IMR-90 (cell line): ENCODE measurements at regions not wholly inside any gene's neighbourhood (a gene's known extent, or its start where the extent isn't known, plus 50 kb on each side); places are given as distances from the start of the nearest gene placed in this dataset.

ENCODE experiments used
- ATAC-seq: fragments of 200-7000 bp; cut with Tn5 transposase; 2 replicates; pipeline ENCODE4 v1.9.1; 2020; ENCODE audit warnings: low read depth, mild to moderate bottlenecking, moderate library complexity
- BruUV-seq: library from RNA; stranded (reverse); fragments of 400-500 nt; replicated peaks from 2 replicates; lab custom pipeline; 2021; lab: Mats Ljungman, UMichigan
- CTCF ChIA-PET: fragments of 300-600 bp; formaldehyde crosslinking; extraction: SDS; loops from one replicate; lab custom pipeline; 2021; ENCODE audit warnings: antibody characterized with exemption; lab: Yijun Ruan, JAX
- POLR2A ChIA-PET: fragments of 300-600 bp; sonication (Branson Sonifier 250); formaldehyde crosslinking; loops from one replicate; lab custom pipeline; 2022; ENCODE audit warnings: antibody characterized with exemption; ENCODE audit not compliant: unreplicated experiment; lab: Charles Lee
- DNase-seq: peaks from one replicate; pipeline ENCODE4 v3.0.0; 2013
- H2AFZ ChIP-seq: replicated peaks from 2 replicates; pipeline ENCODE3; 2013; ENCODE audit warnings: low read length, mild to moderate bottlenecking; ENCODE audit not compliant: poor library complexity
- H2AK5ac ChIP-seq: 2 replicates; pipeline ENCODE4 v1.6.1; 2013; ENCODE audit warnings: low read depth, low read length, inconsistent platforms
- H2AK9ac ChIP-seq: replicated peaks from 2 replicates; pipeline ENCODE3; 2013; ENCODE audit warnings: mild to moderate bottlenecking, low read depth, low read length, moderate library complexity; ENCODE audit not compliant: poor library complexity
- H2BK120ac ChIP-seq: 2 replicates; pipeline ENCODE4 v1.6.1; 2013; ENCODE audit warnings: low read depth, low read length, inconsistent platforms
- H2BK15ac ChIP-seq: 3 replicates; pipeline ENCODE4 v1.6.1; 2013; ENCODE audit warnings: low read depth, low read length, inconsistent platforms
- H2BK20ac ChIP-seq: 2 replicates; pipeline ENCODE4 v1.6.1; 2013; ENCODE audit warnings: low read depth, mild to moderate bottlenecking, inconsistent platforms, low read length, moderate library complexity
- H2BK5ac ChIP-seq: 2 replicates; pipeline ENCODE4 v1.6.1; 2013; ENCODE audit warnings: mild to moderate bottlenecking, low read depth, low read length, inconsistent platforms; ENCODE audit not compliant: poor library complexity, severe bottlenecking
- H3K14ac ChIP-seq: replicated peaks from 2 replicates; pipeline ENCODE4 v1.6.1; 2013; ENCODE audit warnings: low read depth, low read length, inconsistent platforms
- H3K18ac ChIP-seq: 2 replicates; pipeline ENCODE4 v1.6.1; 2013; ENCODE audit warnings: low read depth, low read length, control low read depth
- H3K23ac ChIP-seq: 2 replicates; pipeline ENCODE4 v1.6.1; 2013; ENCODE audit warnings: low read depth, low read length, inconsistent platforms
- H3K27ac ChIP-seq: 2 replicates; pipeline ENCODE4 v1.5.1; 2013; ENCODE audit warnings: mild to moderate bottlenecking, control low read depth, low read length; ENCODE audit not compliant: insufficient read depth
- H3K27me3 ChIP-seq: 2 replicates; pipeline ENCODE4 v1.6.1; 2013; ENCODE audit warnings: low read length; ENCODE audit not compliant: control insufficient read depth, insufficient read depth
- H3K36me3 ChIP-seq: 2 replicates; pipeline ENCODE4 v1.6.1; 2013; ENCODE audit warnings: low read length, mixed read lengths; ENCODE audit not compliant: control insufficient read depth, insufficient read depth
- H3K4ac ChIP-seq: 2 replicates; pipeline ENCODE4 v1.6.1; 2013; ENCODE audit warnings: low read depth, low read length, inconsistent platforms
- H3K4me1 ChIP-seq: 2 replicates; pipeline ENCODE4 v1.6.1; 2013; ENCODE audit warnings: low read length, mixed read lengths; ENCODE audit not compliant: control insufficient read depth, insufficient read depth
- H3K4me2 ChIP-seq: 2 replicates; pipeline ENCODE4 v1.6.1; 2013; ENCODE audit warnings: low read depth, mild to moderate bottlenecking, control low read depth, low read length, moderate library complexity
- H3K4me3 ChIP-seq: 2 replicates; pipeline ENCODE4 v1.5.1; 2013; ENCODE audit warnings: low read depth, mild to moderate bottlenecking, control low read depth, low read length, moderate library complexity; ENCODE audit not compliant: insufficient read depth
- H3K56ac ChIP-seq: 2 replicates; pipeline ENCODE4 v1.6.1; 2013; ENCODE audit warnings: low read length, inconsistent platforms; ENCODE audit not compliant: insufficient read depth; ENCODE audit errors: extremely low read depth
- H3K79me1 ChIP-seq, 2 experiments: 2 replicates each; pipeline ENCODE4 v1.6.1; 2013; ENCODE audit warnings: low read length in 2 of 2, inconsistent platforms in 1 of 2, low read depth in 1 of 2
- H3K9ac ChIP-seq: 2 replicates; pipeline ENCODE4 v1.6.1; 2013; ENCODE audit warnings: low read depth, low read length, control low read depth
- H3K9me1 ChIP-seq: 2 replicates; pipeline ENCODE4 v1.6.1; 2013; ENCODE audit warnings: low read length, inconsistent platforms; ENCODE audit not compliant: insufficient read depth
- H3K9me3 ChIP-seq: 2 replicates; pipeline ENCODE4 v1.6.1; 2013; ENCODE audit warnings: low read length; ENCODE audit not compliant: control insufficient read depth, insufficient read depth
- H4K20me1 ChIP-seq: 2 replicates; pipeline ENCODE4 v1.6.1; 2013; ENCODE audit warnings: low read length, inconsistent platforms; ENCODE audit not compliant: insufficient read depth
- H4K5ac ChIP-seq: 2 replicates; pipeline ENCODE4 v1.6.1; 2013; ENCODE audit warnings: mild to moderate bottlenecking, low read depth, low read length, control low read depth
- H4K8ac ChIP-seq, 2 experiments: 2 replicates each; pipeline ENCODE4 v1.6.1; 2013; ENCODE audit warnings: low read depth in 2 of 2, low read length in 2 of 2, control low read depth in 1 of 2, inconsistent platforms in 1 of 2
- H4K91ac ChIP-seq: 2 replicates; pipeline ENCODE4 v1.6.1; 2013; ENCODE audit warnings: low read depth, low read length, inconsistent platforms; ENCODE audit not compliant: insufficient read depth
- BHLHE40 ChIP-seq: fragments of 150-350 bp; IDR thresholded peaks from 2 replicates; pipeline ENCODE4 v1.6.1; 2016; ENCODE audit warnings: mild to moderate bottlenecking, low read depth, low read length
- CEBPB ChIP-seq: IDR thresholded peaks from 2 replicates; pipeline ENCODE4 v1.6.1; 2012; ENCODE audit warnings: low read depth, low read length, improper control_type of control experiment
- CHD1 ChIP-seq: IDR thresholded peaks from 2 replicates; pipeline ENCODE4 v1.6.1; 2012; ENCODE audit warnings: low read depth, low read length, improper control_type of control experiment
- FOS ChIP-seq: fragments of 150-350 bp; IDR thresholded peaks from 2 replicates; pipeline ENCODE4 v1.6.1; 2016; ENCODE audit warnings: low read depth, low read length
- MAFK ChIP-seq: IDR thresholded peaks from 2 replicates; pipeline ENCODE4 v1.6.1; 2012; ENCODE audit warnings: low read depth, low read length, improper control_type of control experiment
- MAZ ChIP-seq: IDR thresholded peaks from 2 replicates; pipeline ENCODE4 v1.6.1; 2012; ENCODE audit warnings: low read depth, mild to moderate bottlenecking, low read length, improper control_type of control experiment, moderate library complexity, borderline replicate concordance
- MXI1 ChIP-seq: IDR thresholded peaks from 2 replicates; pipeline ENCODE4 v1.6.1; 2012; ENCODE audit warnings: low read depth, mild to moderate bottlenecking, low read length, moderate library complexity, borderline replicate concordance
- NFE2L2 ChIP-seq: fragments of 150-350 bp; IDR thresholded peaks from 2 replicates; pipeline ENCODE4 v1.6.1; 2016; ENCODE audit warnings: low read depth, mild to moderate bottlenecking, low read length
- POLR2A ChIP-seq: IDR thresholded peaks from 2 replicates; pipeline ENCODE4 v1.6.1; 2012; ENCODE audit warnings: mild to moderate bottlenecking, low read depth, low read length
- RAD21 ChIP-seq: IDR thresholded peaks from 2 replicates; pipeline ENCODE4 v1.6.1; 2012; ENCODE audit warnings: low read length, improper control_type of control experiment
- RCOR1 ChIP-seq: IDR thresholded peaks from 2 replicates; pipeline ENCODE4 v1.6.1; 2012; ENCODE audit warnings: mild to moderate bottlenecking, low read length, improper control_type of control experiment; ENCODE audit not compliant: insufficient replicate concordance
- RFX5 ChIP-seq: IDR thresholded peaks from 2 replicates; pipeline ENCODE4 v1.8.0; 2012; ENCODE audit warnings: low read depth, mild to moderate bottlenecking, low read length, moderate library complexity
- SMC3 ChIP-seq: fragments of 150-350 bp; IDR thresholded peaks from 2 replicates; pipeline ENCODE4 v1.6.1; 2016; ENCODE audit warnings: low read depth, mild to moderate bottlenecking, antibody characterized with exemption, low read length, moderate library complexity
- WGBS, 2 experiments: methylation state at CpG; one replicate each; pipeline versions ENCODE4 v1.1.5 to v1.1.7; 2013; ENCODE audit warnings: missing lambda C conversion rate in 2 of 2; ENCODE audit not compliant: insufficient read length in 1 of 2; ENCODE audit errors: extremely low coverage in 2 of 2; 5-methylcytosine and 5-hydroxymethylcytosine counted together
- dilution Hi-C: fragments of 300-500 bp; cut with HindIII; formaldehyde crosslinking; loops from one replicate; pipeline ENCODE4 v1.14.3; 2018; ENCODE audit warnings: low sequenced_read_pairs; ENCODE audit not compliant: unreplicated experiment
- in situ Hi-C: fragments of 300-500 bp; cut with MboI; formaldehyde crosslinking; loops from 3 replicates; pipeline ENCODE4 v1.14.3; 2019; ENCODE audit warnings: low sequenced_read_pairs, inconsistent platforms, mixed read lengths
- intact Hi-C: fragments of 100-400 bp; cut with micrococcal nuclease; formaldehyde crosslinking; loops from 2 replicates; pipeline ENCODE4 v1.10.0; 2022
- TF ChIP-seq, protein P1 (sequence below): fragments of 150-350 bp; IDR thresholded peaks from 2 replicates; pipeline ENCODE4 v1.6.1; 2016; ENCODE audit warnings: low read depth, mild to moderate bottlenecking, low read length, moderate library complexity, borderline replicate concordance
- TF ChIP-seq, protein P2 (sequence below): conservative IDR thresholded peaks from 2 replicates; pipeline ENCODE4 v1.5.1; 2012; ENCODE audit warnings: mild to moderate bottlenecking, low read depth, low read length, improper control_type of control experiment
- TF ChIP-seq, protein P3 (sequence below): fragments of 150-350 bp; IDR thresholded peaks from 2 replicates; pipeline ENCODE4 v1.6.1; 2017; ENCODE audit warnings: mild to moderate bottlenecking, antibody characterized with exemption, low read length, low read depth

DNA sequence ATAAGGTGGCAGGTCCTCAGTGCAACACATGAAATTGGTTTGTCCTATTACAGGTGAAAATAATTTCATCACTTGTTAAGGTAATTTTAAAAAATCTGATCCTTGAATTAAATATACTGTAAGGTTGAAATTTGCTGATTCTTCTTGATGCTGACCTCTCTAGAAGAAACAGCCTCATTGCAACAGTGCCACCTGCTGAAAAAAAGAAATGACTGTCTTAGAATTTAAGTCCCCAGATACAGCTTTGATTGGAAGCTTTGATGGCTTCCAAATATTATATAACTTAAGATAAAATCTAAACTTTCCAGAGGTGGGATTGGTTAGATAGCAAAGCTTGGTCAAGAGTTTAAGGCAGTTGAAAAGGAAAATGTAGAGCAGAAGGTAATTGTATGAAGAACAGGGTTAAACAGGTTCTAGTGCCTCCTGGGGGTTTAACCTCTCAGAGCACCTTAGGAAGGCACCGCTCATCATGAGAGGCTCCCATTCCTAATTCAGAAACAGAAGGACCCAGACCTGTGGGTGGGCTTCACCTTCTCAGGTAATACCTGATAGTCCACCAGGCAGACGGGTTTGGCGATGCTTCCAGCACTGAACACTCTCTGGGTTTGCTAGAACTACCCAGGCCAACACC, 401.0 kb downstream of the PAX1 start:
- in situ Hi-C loops (no loop called here), dilution Hi-C loops (no loop called here), intact Hi-C loops (no loop called here)
- ChIA-PET CTCF (no interaction called here), POLR2A (no interaction called here)
- WGBS, 2 experiments: no CpG with 5 or more reads among the region's 3 CpGs
- H3K4me2 ChIP-seq: no peak overlapping the region
- H4K8ac ChIP-seq: no peak overlapping the region
- H4K5ac ChIP-seq: no peak overlapping the region
- no peak overlapping the region for H3K9ac ChIP-seq
- no peak overlapping the region for H2BK120ac ChIP-seq
- H3K4ac ChIP-seq: no peak overlapping the region
- no peak overlapping the region for H2BK15ac ChIP-seq
- TF ChIP-seq RAD21: no peak
- no peak for TF ChIP-seq RCOR1
- no peak for TF ChIP-seq FOS
- TF ChIP-seq MAZ: no peak
- no peak for TF ChIP-seq CHD1
- TF ChIP-seq, protein P1, sequence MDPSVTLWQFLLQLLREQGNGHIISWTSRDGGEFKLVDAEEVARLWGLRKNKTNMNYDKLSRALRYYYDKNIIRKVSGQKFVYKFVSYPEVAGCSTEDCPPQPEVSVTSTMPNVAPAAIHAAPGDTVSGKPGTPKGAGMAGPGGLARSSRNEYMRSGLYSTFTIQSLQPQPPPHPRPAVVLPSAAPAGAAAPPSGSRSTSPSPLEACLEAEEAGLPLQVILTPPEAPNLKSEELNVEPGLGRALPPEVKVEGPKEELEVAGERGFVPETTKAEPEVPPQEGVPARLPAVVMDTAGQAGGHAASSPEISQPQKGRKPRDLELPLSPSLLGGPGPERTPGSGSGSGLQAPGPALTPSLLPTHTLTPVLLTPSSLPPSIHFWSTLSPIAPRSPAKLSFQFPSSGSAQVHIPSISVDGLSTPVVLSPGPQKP: no peak
- TF ChIP-seq POLR2A: no peak
- TF ChIP-seq RFX5: no peak
- TF ChIP-seq, protein P2, sequence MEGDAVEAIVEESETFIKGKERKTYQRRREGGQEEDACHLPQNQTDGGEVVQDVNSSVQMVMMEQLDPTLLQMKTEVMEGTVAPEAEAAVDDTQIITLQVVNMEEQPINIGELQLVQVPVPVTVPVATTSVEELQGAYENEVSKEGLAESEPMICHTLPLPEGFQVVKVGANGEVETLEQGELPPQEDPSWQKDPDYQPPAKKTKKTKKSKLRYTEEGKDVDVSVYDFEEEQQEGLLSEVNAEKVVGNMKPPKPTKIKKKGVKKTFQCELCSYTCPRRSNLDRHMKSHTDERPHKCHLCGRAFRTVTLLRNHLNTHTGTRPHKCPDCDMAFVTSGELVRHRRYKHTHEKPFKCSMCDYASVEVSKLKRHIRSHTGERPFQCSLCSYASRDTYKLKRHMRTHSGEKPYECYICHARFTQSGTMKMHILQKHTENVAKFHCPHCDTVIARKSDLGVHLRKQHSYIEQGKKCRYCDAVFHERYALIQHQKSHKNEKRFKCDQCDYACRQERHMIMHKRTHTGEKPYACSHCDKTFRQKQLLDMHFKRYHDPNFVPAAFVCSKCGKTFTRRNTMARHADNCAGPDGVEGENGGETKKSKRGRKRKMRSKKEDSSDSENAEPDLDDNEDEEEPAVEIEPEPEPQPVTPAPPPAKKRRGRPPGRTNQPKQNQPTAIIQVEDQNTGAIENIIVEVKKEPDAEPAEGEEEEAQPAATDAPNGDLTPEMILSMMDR: no peak
- no peak for TF ChIP-seq MAFK
- TF ChIP-seq SMC3: no peak
- TF ChIP-seq MXI1: no peak
- TF ChIP-seq, protein P3, sequence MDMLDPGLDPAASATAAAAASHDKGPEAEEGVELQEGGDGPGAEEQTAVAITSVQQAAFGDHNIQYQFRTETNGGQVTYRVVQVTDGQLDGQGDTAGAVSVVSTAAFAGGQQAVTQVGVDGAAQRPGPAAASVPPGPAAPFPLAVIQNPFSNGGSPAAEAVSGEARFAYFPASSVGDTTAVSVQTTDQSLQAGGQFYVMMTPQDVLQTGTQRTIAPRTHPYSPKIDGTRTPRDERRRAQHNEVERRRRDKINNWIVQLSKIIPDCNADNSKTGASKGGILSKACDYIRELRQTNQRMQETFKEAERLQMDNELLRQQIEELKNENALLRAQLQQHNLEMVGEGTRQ: no peak
- no peak for TF ChIP-seq NFE2L2
- no peak for TF ChIP-seq BHLHE40
- no peak for TF ChIP-seq CEBPB
- no peak overlapping the region for H2BK20ac ChIP-seq
- H3K18ac ChIP-seq: no peak overlapping the region
- no peak overlapping the region for H3K27ac ChIP-seq
- H3K56ac ChIP-seq: no peak overlapping the region
- no peak overlapping the region for H3K14ac ChIP-seq
- no peak overlapping the region for H3K4me3 ChIP-seq
- ATAC-seq (no peak), DNase-seq (no peak)
- no TSS peak for BruUV-seq
- H3K36me3 ChIP-seq: no peaks in the 10 kb centered on the region
- H3K4me1 ChIP-seq: no peaks in the 10 kb centered on the region
- no peak overlapping the region for H2AFZ ChIP-seq
- no peaks in the 10 kb centered on the region for H3K9me1 ChIP-seq
- no peaks in the 10 kb centered on the region for H3K27me3 ChIP-seq
- H3K79me1 ChIP-seq: no peaks in the 10 kb centered on the region
- peaks cover 27% of the 10 kb centered on the region for H3K9me3 ChIP-seq
- no peak overlapping the region for H3K23ac ChIP-seq
- no peak overlapping the region for H2BK5ac ChIP-seq
- H2AK9ac ChIP-seq: no peak overlapping the region
- no peak overlapping the region for H2AK5ac ChIP-seq
- no peaks in the 10 kb centered on the region for H4K20me1 ChIP-seq
- no peak overlapping the region for H4K91ac ChIP-seq
